GM21526 (cell line): ENCODE measurements at regions not wholly inside any gene's neighbourhood (a gene's known extent, or its start where the extent isn't known, plus 50 kb on each side); places are given as distances from the start of the nearest gene placed in this dataset.
"Not testable (repeated sequence)": the region's sequence is repeated elsewhere in the genome, so short reads cannot be mapped to it uniquely, and the experiment has no call there.

Experiments used
- ATAC-seq: cut with Tn5 transposase; IDR thresholded peaks from one replicate; pipeline ENCODE4 v1.9.1; 2021; ENCODE audit warnings: moderate library complexity; ENCODE audit not compliant: unreplicated experiment, low FRiP score

GRCh38 chr6:113684382-113684901 lies 172.7 kb upstream of the MARCKS start:
- ATAC-seq: no peak

- no peak for ATAC-seq
Observed at GRCh38 chr6:113686049-113686448, 171.1 kb upstream of the MARCKS start.

DNA sequence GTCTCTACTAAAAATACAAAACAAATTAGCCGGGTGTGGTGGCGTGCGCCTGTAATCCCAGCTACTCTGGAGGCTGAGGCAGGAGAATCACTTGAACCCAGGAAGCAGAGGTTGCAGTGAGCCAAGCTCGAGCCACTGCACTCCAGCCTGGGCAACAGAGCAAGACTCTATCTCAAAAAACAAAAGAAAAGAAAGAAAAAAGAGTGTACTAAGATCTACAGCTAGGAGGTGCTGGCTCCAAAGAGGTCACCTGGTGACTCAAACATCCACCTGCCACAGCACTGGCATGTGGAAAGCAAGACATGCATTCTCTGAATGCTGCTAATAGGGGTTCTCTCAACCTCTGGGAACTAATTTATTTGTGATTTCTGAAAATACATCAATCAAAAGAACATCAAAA lies 167.5 kb upstream of the MARCKS start:
- not testable (repeated sequence) for ATAC-seq

GRCh38 chr6:113690281-113691259 lies 166.6 kb upstream of the MARCKS start:
- peak; percentile 54 for ATAC-seq

- no peak for ATAC-seq
Observed at GRCh38 chr6:113691260-113691656, 165.9 kb upstream of the MARCKS start.

- no peak for ATAC-seq
Observed at GRCh38 chr6:113693851-113694250, 163.3 kb upstream of the MARCKS start.

- no peak for ATAC-seq
Observed at GRCh38 chr6:113694278-113695077, 162.7 kb upstream of the MARCKS start.

- ATAC-seq: no peak
Observed at GRCh38 chr6:113695516-113695915, 161.6 kb upstream of the MARCKS start.

- no peak for ATAC-seq
Observed at GRCh38 chr6:113696960-113697359, 160.2 kb upstream of the MARCKS start.

DNA sequence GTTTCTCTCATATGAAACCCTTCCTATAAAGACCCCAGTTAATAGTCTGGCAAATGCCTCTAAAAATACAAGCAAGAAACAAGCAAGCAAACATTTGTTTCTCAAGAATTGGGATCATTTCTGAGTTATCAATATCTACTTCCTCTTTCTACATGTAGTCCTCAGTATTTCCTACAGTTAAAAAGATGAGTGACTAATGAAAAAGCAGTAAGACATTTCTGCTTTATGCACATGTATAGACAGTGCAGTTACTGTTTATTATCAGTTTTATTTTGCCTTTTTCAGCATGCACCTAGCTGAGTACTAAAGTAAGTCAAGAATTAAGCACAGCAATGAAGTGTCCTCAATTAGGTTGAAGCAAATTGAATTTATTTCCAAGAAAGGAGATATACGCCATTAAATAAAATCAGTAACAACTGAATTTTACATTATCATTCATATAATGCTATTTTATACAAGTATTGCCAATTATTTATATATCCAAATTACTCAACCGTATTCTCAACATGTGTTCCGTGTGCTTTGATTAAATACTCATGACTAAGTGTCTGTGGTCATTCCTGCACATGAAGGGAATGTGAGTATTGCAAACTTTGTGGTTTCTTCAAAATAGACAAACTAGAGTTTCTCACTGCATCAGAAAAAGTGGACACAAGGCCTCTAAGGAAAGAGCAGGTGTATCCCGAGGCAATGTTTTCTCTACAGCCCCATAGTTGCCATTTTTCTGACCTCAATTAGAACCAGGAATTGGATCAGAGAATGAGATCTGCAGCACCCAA lies 159.3 kb upstream of the MARCKS start:
- ATAC-seq: peak; percentile 78

DNA sequence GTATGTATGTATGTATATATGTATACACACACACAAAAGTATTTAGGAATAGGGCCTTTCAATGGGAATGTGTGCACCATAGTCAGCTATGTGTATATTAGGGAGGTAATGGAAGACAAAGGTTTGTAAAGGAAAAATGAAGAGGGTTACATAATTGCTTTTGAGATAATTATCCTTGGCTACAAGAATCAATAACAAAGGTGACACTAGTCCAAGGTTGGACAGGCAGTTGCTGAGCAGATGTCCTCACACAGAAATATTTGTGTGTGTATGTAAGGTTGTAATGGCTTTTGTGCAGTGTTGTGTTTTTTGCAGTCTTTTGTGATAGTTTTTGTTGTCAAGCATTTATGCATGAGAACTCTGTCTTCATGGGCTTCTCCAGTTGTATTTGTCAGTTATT lies 157.9 kb upstream of the MARCKS start:
- ATAC-seq: no peak

- ATAC-seq: no peak
Observed at GRCh38 chr6:113701552-113702254, 155.4 kb upstream of the MARCKS start.

GRCh38 chr6:113707194-113707593 lies 150.0 kb upstream of the MARCKS start:
- ATAC-seq: no peak

GRCh38 chr6:113709936-113710509 lies 147.1 kb upstream of the MARCKS start:
- no peak for ATAC-seq

GRCh38 chr6:113713665-113714064 lies 143.5 kb upstream of the MARCKS start:
- no peak for ATAC-seq

GRCh38 chr6:113718588-113718987 lies 138.6 kb upstream of the MARCKS start:
- no peak for ATAC-seq

DNA sequence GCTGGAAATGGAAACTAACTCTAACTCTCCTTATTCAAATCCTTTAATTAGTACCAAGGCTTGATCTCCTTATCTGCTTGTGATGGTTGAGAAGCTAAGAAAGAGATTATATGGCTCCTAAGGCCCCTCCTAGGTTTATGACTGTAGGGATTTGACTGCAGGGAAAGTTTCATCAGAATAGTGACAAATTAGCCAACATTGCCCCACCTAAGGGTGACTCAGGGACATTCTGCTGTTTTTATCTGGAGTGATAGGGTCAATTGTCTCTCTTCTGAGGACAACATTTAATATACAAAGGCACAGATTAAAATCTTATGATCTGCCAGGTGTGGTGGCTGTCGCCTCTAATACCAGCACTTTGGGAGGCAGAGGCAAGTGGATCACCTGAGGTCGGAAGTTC lies 138.1 kb upstream of the MARCKS start:
- no peak for ATAC-seq

- no peak for ATAC-seq
Observed at GRCh38 chr6:113719545-113719944, 137.6 kb upstream of the MARCKS start.

DNA sequence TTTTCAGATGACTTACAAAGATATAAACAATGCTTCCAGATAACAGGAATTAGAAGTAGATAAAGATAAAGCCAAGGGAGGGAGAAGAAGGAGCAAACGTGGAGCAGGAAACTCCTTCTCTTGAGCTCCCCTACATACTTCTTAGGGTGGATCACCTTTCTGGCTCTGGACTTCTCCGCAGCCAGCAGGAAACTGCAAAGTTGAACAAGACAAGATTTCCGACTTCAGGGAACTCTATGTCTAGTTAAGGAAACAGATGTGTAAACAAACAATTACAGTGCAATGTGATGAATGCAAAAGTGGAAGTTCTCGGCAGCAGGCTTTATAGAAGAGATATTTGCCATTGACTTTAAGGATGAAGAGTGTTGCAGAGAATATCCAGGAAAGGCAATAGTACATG lies 134.0 kb upstream of the MARCKS start:
- ATAC-seq: no peak
